Psoas muscle (tissue), 7 donors: ENCODE measurements at regions not wholly inside any gene's neighbourhood (a gene's known extent, or its start where the extent isn't known, plus 50 kb on each side); places are given as distances from the start of the nearest gene placed in this dataset.

Experiments
- ATAC-seq, 4 donors: fragments of 200-7000 bp; cut with Tn5 transposase; one replicate each; pipeline ENCODE4 v1.9.1; 2020; ENCODE audit warnings: moderate library complexity in 3 of 4, mild to moderate bottlenecking in 2 of 4
- DNase-seq, 2 donors: peaks; one replicate each; pipeline ENCODE4 v3.0.0-alpha.2; 2020
- H3K27ac ChIP-seq: fragments of 200-600 bp; one replicate; pipeline ENCODE4 v1.8.0; 2022
- H3K27me3 ChIP-seq, 3 donors: fragments of 200-600 bp in 1 of 3; one replicate each; pipeline versions ENCODE4 v1.6.1 to v1.8.0; 2013 to 2022; ENCODE audit warnings: low read length in 2 of 3, mild to moderate bottlenecking in 2 of 3, moderate library complexity in 1 of 3; ENCODE audit not compliant: insufficient read depth in 3 of 3
- H3K36me3 ChIP-seq, 2 donors: fragments of 200-600 bp in 1 of 2; one replicate each; pipeline versions ENCODE4 v1.6.1 to v1.8.0; 2013 to 2022; ENCODE audit warnings: low read depth in 1 of 2, mild to moderate bottlenecking in 1 of 2, moderate library complexity in 1 of 2; ENCODE audit not compliant: insufficient read depth in 1 of 2
- H3K4me1 ChIP-seq: fragments of 200-600 bp; one replicate; pipeline ENCODE4 v1.8.0; 2022
- H3K4me3 ChIP-seq: fragments of 200-600 bp; one replicate; pipeline ENCODE4 v1.8.0; 2022; ENCODE audit warnings: mild to moderate bottlenecking
- H3K9me3 ChIP-seq: fragments of 200-600 bp; one replicate; pipeline ENCODE4 v1.8.0; 2022
- CTCF ChIP-seq: fragments of 200-600 bp; IDR thresholded peaks from one replicate; pipeline ENCODE4 v1.8.0; 2022; ENCODE audit warnings: antibody characterized with exemption
- WGBS, 3 donors: extraction: QIAGEN DNeasy Blood & Tissue Kit; methylation state at CpG; one replicate each; pipeline versions ENCODE4 v1.1.6 to v1.1.7; 2013; 5-methylcytosine and 5-hydroxymethylcytosine counted together
- intact Hi-C, 2 donors: fragments of 100-400 bp; cut with DNase I; formaldehyde crosslinking; loops; one replicate each; pipeline versions ENCODE4 v1.11.0 to v1.14.2; 2022
- donor health status: healthy with polysubstance abuse.
- donor health status: DM: no; HTN: no; CAD: no; lungs with moderate emphysema.
- donor health status: Bipolar disorder and iron deficiency.
- donor health status: healthy.
- donor health status: DM: yes; HTN: yes; CAD: no.
- donor health status: DM: no; HTN: no; CAD: no.
- donor health status: DM: yes; HTN: yes; CAD: no.

- Histone ChIP-seq H3K27ac (no peak overlapping the region), H3K36me3 (no peaks in the 10 kb centered on the region), H3K4me3 (no peak overlapping the region), H3K4me1 (no peaks in the 10 kb centered on the region), H3K9me3 (peaks cover 2% of the 10 kb centered on the region), H3K27me3 (no peaks in the 10 kb centered on the region)
- ATAC-seq (no peak), DNase-seq (no peak)
- no peak for TF ChIP-seq CTCF
- intact Hi-C loops: no loop called here
Observed at GRCh38 chr12:56872366-56872765, 61.8 kb downstream of the SDR9C7 start.

GRCh38 chr12:56867216-56867615 is 67.0 kb downstream of the SDR9C7 start:
- H3K27me3 ChIP-seq: no peaks in the 10 kb centered on the region
- intact Hi-C loops: no loop called here
- no peaks in the 10 kb centered on the region for H3K4me1 ChIP-seq
- no peak for DNase-seq
- H3K27ac ChIP-seq: no peak overlapping the region
- H3K36me3 ChIP-seq: no peaks in the 10 kb centered on the region
- peaks cover 34% of the 10 kb centered on the region for H3K9me3 ChIP-seq
- 37 to 56% (median 41%) methylated on average over 1 of the region's 1 CpG for WGBS, 3 donors
- no peak for TF ChIP-seq CTCF
- ATAC-seq: no peak
- H3K4me3 ChIP-seq: no peak overlapping the region

- Histone ChIP-seq H3K4me1 (no peaks in the 10 kb centered on the region), H3K27me3 (no peaks in the 10 kb centered on the region), H3K36me3 (no peaks in the 10 kb centered on the region), H3K9me3 (peaks cover 35% of the 10 kb centered on the region), H3K27ac (no peak overlapping the region), H3K4me3 (no peak overlapping the region)
- intact Hi-C loops: no loop called here
- 34 to 75% (median 75%) methylated on average over 1 of the region's 1 CpG for WGBS, 3 donors
- DNase-seq (no peak), ATAC-seq (no peak)
- TF ChIP-seq CTCF: no peak
Observed at GRCh38 chr12:56866493-56866892, 67.7 kb downstream of the SDR9C7 start.

GRCh38 chr12:56864318-56864717 is 69.9 kb downstream of the SDR9C7 start:
- DNase-seq (no peak), ATAC-seq (no peak)
- intact Hi-C loops: no loop called here
- Histone ChIP-seq H3K27ac (no peak overlapping the region), H3K36me3 (no peaks in the 10 kb centered on the region), H3K4me1 (no peaks in the 10 kb centered on the region), H3K9me3 (peaks cover 35% of the 10 kb centered on the region), H3K4me3 (no peak overlapping the region), H3K27me3 (no peaks in the 10 kb centered on the region)
- TF ChIP-seq CTCF: no peak
- 70 to 92% (median 80%) methylated on average over 2 of the region's 2 CpGs for WGBS, 3 donors

GRCh38 chr12:56863789-56864188 is 70.4 kb downstream of the SDR9C7 start:
- Histone ChIP-seq H3K4me1 (no peaks in the 10 kb centered on the region), H3K27ac (no peak overlapping the region), H3K4me3 (no peak overlapping the region), H3K27me3 (no peaks in the 10 kb centered on the region), H3K9me3 (peaks cover 35% of the 10 kb centered on the region), H3K36me3 (no peaks in the 10 kb centered on the region)
- DNase-seq (no peak), ATAC-seq (no peak)
- intact Hi-C loops: no loop called here
- TF ChIP-seq CTCF: no peak
